Fibroblast of lung (primary cell): ENCODE measurements at regions not wholly inside any gene's neighbourhood (a gene's known extent, or its start where the extent isn't known, plus 50 kb on each side); places are given as distances from the start of the nearest gene placed in this dataset.
A peak's percentile ranks its signal among the peaks of the same experiment; 100 is the strongest.

Experiments used
- DNase-seq, 2 donors: peaks; one replicate each; pipeline versions ENCODE4 v3.0.0 to v3.0.0-alpha.2; 2010; ENCODE audit warnings: low read depth in 2 of 2
- H2AFZ ChIP-seq: 2 replicates; pipeline ENCODE4 v1.5.1; 2012; ENCODE audit warnings: low read length, control low read depth, inconsistent platforms
- H3K27ac ChIP-seq: 2 replicates; pipeline ENCODE4 v1.5.1; 2011; ENCODE audit warnings: low read length, control low read depth; ENCODE audit not compliant: insufficient read depth
- H3K27me3 ChIP-seq: 2 replicates; pipeline ENCODE4 v1.5.1; 2011; ENCODE audit warnings: mild to moderate bottlenecking, low read length; ENCODE audit not compliant: control insufficient read depth, insufficient read depth
- H3K36me3 ChIP-seq: 2 replicates; pipeline ENCODE4 v1.5.1; 2011; ENCODE audit warnings: low read length; ENCODE audit not compliant: control insufficient read depth, insufficient read depth
- H3K4me1 ChIP-seq: 2 replicates; pipeline ENCODE4 v1.5.1; 2011; ENCODE audit warnings: low read length; ENCODE audit not compliant: control insufficient read depth, insufficient read depth; ENCODE audit errors: extremely low read depth
- H3K4me2 ChIP-seq: 2 replicates; pipeline ENCODE4 v1.5.1; 2011; ENCODE audit warnings: low read length, control low read depth; ENCODE audit not compliant: insufficient read depth; ENCODE audit errors: extremely low read depth
- H3K4me3 ChIP-seq, 4 experiments: fragments of 200-600 bp in 1 of 4; sonication (generic) in 1 of 4; replicated peaks in 1 of 4; 2 replicates each; pipeline ENCODE4 v1.5.1; 2011 to 2016; ENCODE audit warnings: low read length in 4 of 4, low read depth in 3 of 4, mild to moderate bottlenecking in 3 of 4, control low read depth in 2 of 4, inconsistent platforms in 1 of 4, mixed read lengths in 1 of 4; ENCODE audit not compliant: insufficient read depth in 1 of 4; ENCODE audit errors: control extremely low read depth in 1 of 4
- H3K79me2 ChIP-seq: 2 replicates; pipeline ENCODE4 v1.5.1; 2012; ENCODE audit warnings: mild to moderate bottlenecking, low read length, inconsistent platforms; ENCODE audit not compliant: control insufficient read depth, insufficient read depth
- H3K9ac ChIP-seq: 2 replicates; pipeline ENCODE4 v1.5.1; 2011; ENCODE audit warnings: mild to moderate bottlenecking, low read length, control low read depth; ENCODE audit not compliant: insufficient read depth
- H3K9me3 ChIP-seq: 2 replicates; pipeline ENCODE4 v1.5.1; 2012; ENCODE audit warnings: low read depth, low read length; ENCODE audit not compliant: control insufficient read depth, insufficient read depth
- H4K20me1 ChIP-seq: 2 replicates; pipeline ENCODE4 v1.5.1; 2011; ENCODE audit warnings: low read length; ENCODE audit not compliant: control insufficient read depth, insufficient read depth; ENCODE audit errors: extremely low read depth
- CTCF ChIP-seq, 2 donors: IDR thresholded peaks in 1 of 2; conservative IDR thresholded peaks in 1 of 2; 1 replicate in 1 of 2; 2 replicates in 1 of 2; pipeline ENCODE4 v1.5.1; 2011 to 2012; ENCODE audit warnings: low read length in 2 of 2, control low read depth in 1 of 2, inconsistent platforms in 1 of 2, low read depth in 1 of 2, mild to moderate bottlenecking in 1 of 2
- EZH2 ChIP-seq: IDR thresholded peaks from 2 replicates; pipeline ENCODE4 v1.5.1; 2012; ENCODE audit warnings: low read length, control low read depth, mild to moderate bottlenecking; ENCODE audit errors: missing control alignments

DNA sequence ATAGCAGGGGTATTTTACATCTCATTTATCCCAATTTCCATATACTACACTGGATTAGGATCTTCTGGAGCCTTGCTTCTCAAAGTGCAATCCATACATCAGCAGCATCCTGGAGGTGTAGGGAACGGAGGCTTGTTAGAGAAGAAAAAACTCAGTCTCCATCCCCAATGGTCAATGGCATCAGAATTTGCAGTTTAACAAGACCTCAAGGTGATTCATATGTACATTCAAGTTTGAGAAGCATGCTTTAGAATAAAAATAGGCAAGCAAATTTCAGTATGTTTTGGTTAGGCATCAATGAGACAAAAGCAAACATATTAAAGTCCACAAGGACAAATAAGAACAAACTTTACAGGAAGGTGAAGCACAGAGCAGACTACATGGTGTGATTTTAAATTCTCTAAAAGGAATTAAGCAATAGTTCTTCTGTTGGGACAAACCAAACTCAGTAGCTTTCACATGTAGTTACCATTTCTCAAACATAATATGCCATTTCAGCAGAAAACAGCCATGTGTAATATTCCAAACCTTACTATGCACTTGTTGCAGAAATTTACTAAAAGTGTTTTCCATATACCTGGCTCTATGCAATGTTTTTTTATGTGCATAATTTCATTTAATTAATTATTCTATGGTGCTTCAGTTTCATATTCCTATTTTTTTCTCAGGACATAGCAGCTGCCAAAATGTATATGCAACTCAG lies 360.3 kb upstream of the NECTIN3 start:
- no peak for TF ChIP-seq CTCF (conservative IDR thresholded peaks at IDR 0.05 in 1 of 2, IDR thresholded peaks at IDR 0.05 in 1 of 2; ENCODE audit: low read depth in 1 of 2, low read length in 2 of 2)
- TF ChIP-seq EZH2, result no peak
- H2AFZ ChIP-seq, result no peak overlapping the region
- no peaks in the 10 kb centered on the region for H3K9me3 ChIP-seq
- H3K4me1 ChIP-seq, result no peaks in the 10 kb centered on the region
- H3K27me3 ChIP-seq, result no peaks in the 10 kb centered on the region
- H3K4me2 ChIP-seq, result no peak overlapping the region
- H3K36me3 ChIP-seq, result no peaks in the 10 kb centered on the region
- H3K79me2 ChIP-seq, result no peaks in the 10 kb centered on the region
- H4K20me1 ChIP-seq, result no peaks in the 10 kb centered on the region
- no peak overlapping the region for H3K9ac ChIP-seq
- no peak overlapping the region for H3K27ac ChIP-seq
- H3K4me3 ChIP-seq, result no peak overlapping the region
- no peak for DNase-seq

DNA sequence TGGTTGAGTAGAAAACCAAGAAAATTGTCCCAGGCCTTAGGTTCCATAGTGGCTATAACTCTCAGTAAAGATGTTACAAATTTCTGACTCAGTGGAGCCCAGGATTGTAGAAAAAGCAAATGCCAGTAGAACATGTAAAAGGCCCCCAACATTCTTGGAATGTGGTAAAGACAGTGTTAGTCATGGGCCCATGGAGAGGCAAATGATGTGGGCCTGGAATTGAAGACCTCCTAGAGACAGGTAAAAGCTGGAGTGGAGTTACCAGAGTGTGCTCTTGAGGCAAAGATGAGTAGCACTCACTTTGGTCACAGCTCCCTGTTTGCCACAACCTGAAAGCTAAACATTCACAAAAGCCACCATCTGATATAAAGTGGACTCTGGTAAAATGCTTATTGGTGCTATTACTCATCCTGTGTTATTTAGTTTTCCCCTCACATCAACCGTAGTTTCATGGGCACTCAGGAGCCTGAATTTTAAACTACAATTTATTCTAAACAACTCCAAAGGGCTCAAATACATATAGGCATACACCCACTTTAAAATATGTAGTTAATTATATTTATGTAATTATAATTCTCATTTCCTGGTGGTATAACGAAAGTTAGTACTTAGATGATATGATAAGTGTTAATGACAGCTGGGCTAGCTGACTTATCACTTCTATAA lies 359.6 kb upstream of the NECTIN3 start:
- DNase-seq, result peak in 1 of 2 donors; percentile 75
- Histone ChIP-seq H3K4me2 (no peak overlapping the region), H4K20me1 (no peaks in the 10 kb centered on the region), H3K36me3 (no peaks in the 10 kb centered on the region), H3K9ac (no peak overlapping the region), H3K4me3 (no peak overlapping the region), H2AFZ (no peak overlapping the region), H3K27ac (no peak overlapping the region), H3K27me3 (no peaks in the 10 kb centered on the region), H3K9me3 (no peaks in the 10 kb centered on the region), H3K79me2 (no peaks in the 10 kb centered on the region), H3K4me1 (no peaks in the 10 kb centered on the region)
- TF ChIP-seq EZH2, result no peak
- no peak for TF ChIP-seq CTCF (conservative IDR thresholded peaks at IDR 0.05 in 1 of 2, IDR thresholded peaks at IDR 0.05 in 1 of 2; ENCODE audit: low read depth in 1 of 2, low read length in 2 of 2)

GRCh38 chr3:110727056-110727455 lies 344.6 kb upstream of the NECTIN3 start:
- Histone ChIP-seq H3K4me2 (no peak overlapping the region), H3K4me1 (no peaks in the 10 kb centered on the region), H3K27ac (no peak overlapping the region), H3K9me3 (no peaks in the 10 kb centered on the region), H3K27me3 (no peaks in the 10 kb centered on the region), H2AFZ (peak overlapping the region; percentile 1), H4K20me1 (no peaks in the 10 kb centered on the region), H3K36me3 (no peaks in the 10 kb centered on the region), H3K9ac (no peak overlapping the region), H3K79me2 (no peaks in the 10 kb centered on the region), H3K4me3 (no peak overlapping the region)
- TF ChIP-seq CTCF (conservative IDR thresholded peaks at IDR 0.05 in 1 of 2, IDR thresholded peaks at IDR 0.05 in 1 of 2; ENCODE audit: low read depth in 1 of 2, low read length in 2 of 2), result no peak
- no peak for TF ChIP-seq EZH2
- DNase-seq, result no peak
